Left hindlimb (tissue), 1 donor: ENCODE measurements at regions not wholly inside any gene's neighbourhood (a gene's known extent, or its start where the extent isn't known, plus 50 kb on each side); places are given as distances from the start of the nearest gene placed in this dataset.
"Not testable (repeated sequence)": the region's sequence is repeated elsewhere in the genome, so short reads cannot be mapped to it uniquely, and the experiment has no call there.

Experiments
- DNase-seq: peaks from one replicate; pipeline ENCODE4 v3.0.0-alpha.2; 2018

- DNase-seq, result no peak
These were observed 92.5 kb upstream of the NAP1L1 start for GRCh38 chr12:76176940-76177339.

- not testable (repeated sequence) for DNase-seq
These were observed 91.5 kb upstream of the NAP1L1 start for GRCh38 chr12:76175946-76176345.

DNA sequence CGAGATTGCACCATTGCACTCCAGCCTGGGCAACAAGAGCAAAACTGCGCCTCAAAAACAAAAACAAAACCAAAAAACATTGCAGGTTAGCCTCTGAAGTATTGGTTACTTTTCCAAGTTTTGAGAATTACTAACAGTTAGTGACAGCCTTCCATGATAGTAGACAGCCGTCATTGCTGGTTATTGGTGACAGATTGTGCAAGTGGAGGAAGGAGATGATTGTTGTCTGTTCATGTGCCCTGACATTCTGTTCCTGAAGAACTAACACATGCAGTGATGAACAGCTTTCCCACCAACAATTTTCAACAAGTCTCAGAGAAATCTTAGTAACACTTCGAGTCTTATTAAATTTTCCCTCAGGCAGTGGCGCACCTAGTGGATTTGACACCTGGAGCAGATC is 89.3 kb upstream of the NAP1L1 start:
- no peak for DNase-seq

- DNase-seq, result peak; percentile 45
These were observed 74.2 kb upstream of the NAP1L1 start for GRCh38 chr12:76158518-76159321.

DNA sequence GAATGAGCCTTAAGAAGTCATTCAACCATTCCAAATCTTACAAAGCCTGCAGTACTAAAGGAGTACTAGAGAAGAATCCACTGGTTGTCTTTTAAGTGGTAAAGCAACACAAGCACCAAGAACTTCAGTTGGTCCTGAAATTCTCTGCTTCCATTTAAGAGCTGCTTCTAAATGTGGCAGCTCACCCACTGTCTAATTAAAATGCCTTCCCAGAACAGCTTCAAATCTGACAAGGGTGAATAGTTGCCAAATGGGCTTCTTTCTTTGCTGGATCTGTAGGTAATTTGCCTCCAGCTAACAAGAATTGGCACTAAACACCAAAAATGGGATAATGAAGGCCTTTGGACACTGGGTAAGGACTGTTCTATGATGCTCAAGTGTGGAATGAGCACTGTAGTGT is 72.2 kb upstream of the NAP1L1 start:
- no peak for DNase-seq

DNA sequence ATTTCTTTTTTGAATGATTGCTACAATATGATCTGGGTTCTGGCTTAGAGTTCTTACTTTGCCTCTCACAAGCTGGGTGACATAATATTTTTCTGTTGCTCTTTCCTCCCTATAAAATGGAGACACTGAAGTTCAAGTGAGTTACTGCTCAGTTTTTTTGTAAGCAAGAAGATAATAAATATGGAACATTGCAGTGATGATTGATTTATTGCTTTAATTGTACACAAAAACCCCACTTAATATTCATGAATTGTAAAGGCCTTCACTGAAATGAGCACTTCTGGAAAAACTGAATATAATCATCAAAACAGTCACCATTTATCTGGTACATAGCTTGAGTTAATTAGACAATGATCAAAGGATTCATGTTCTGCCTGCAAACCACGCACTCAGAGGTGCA is 71.8 kb upstream of the NAP1L1 start:
- no peak for DNase-seq

DNA sequence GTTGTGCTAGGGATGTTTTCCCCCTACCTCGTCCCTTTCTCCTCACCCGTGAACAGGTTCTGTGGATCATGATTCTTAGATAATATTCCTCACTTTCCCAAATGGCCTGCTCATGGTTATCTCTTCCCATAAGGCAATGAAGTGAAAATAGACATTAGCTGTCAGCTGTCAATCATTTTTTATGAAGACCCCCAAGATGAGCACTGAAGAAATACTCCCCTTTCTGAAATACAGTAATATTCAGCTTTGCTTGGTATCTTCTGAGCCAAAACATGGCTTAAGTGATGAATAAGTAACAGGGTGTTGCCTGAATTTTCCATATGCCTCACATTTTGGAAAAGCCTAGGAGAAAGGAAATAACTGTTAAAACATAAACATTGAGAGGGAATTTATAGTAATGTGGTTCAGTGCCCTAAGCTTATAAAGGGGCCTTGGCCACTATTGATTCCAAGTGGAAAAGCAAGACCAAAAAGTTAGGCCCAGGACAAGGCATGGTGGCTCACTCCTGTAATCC is 70.7 kb upstream of the NAP1L1 start:
- no peak for DNase-seq

GRCh38 chr12:76153616-76154015 is 69.1 kb upstream of the NAP1L1 start:
- DNase-seq, result no peak

DNA sequence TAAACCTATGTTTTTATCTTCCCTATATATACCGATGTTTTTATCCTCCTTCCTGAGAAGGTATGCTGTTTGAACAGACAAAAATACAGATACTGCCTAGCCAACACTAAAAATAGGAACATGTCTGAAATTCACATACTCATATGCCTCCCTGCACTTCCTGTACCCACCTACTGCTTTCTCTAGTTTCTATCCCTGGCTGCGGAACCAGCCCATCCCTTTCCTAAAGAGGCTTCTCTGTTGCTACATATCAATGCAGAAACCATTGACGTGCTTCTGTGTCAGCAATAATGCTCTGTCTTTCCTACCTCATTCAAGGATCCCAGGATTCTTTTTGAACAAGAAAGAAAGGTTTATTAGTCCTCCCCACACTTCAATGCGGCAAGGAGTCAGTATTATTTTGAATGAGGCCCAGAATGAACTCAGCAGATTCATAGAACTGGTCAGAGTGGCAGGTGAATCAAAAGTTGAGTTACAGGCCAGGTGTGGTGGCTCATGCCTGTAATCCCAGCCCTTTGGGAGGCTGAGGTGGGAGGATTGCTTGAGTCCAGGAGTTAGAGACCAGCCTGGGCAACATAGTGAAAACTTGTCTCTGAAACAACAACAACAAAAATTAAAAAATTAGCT is 67.8 kb upstream of the NAP1L1 start:
- DNase-seq, result no peak

GRCh38 chr12:76144245-76144549 is 59.7 kb upstream of the NAP1L1 start:
- peak; percentile 70 for DNase-seq

- no peak for DNase-seq
These were observed 59.1 kb upstream of the NAP1L1 start for GRCh38 chr12:76143343-76144244.

- DNase-seq, result no peak
These were observed 57.8 kb upstream of the NAP1L1 start for GRCh38 chr12:76142305-76142704.

GRCh38 chr12:76138656-76139055 is 54.2 kb upstream of the NAP1L1 start:
- DNase-seq, result no peak

DNA sequence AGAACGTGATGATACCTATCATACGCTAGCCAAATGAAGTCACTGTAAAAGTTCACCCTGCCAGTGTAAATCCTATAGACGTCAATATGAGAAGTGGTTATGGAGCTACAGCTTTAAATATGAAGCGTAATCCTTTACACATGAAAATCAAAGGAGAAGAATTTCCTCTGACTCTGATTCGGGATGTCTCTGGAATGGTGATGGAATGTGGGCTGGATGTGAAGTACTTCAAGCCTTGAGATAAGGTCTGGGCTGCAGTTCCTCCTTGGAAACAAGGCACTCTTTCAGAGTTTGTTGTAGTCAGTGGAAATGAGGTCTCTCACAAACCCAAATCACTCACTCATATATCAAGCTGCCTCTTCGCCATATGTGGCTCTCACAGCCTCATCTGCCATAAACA is 53.1 kb upstream of the NAP1L1 start:
- no peak for DNase-seq

- no peak for DNase-seq
These were observed 51.0 kb upstream of the NAP1L1 start for GRCh38 chr12:76135456-76135855.
